ENCODE measurements at regions not wholly inside any gene's neighbourhood (a gene's known extent, or its start where the extent isn't known, plus 50 kb on each side); places are given as distances from the start of the nearest gene placed in this dataset.

DNA sequence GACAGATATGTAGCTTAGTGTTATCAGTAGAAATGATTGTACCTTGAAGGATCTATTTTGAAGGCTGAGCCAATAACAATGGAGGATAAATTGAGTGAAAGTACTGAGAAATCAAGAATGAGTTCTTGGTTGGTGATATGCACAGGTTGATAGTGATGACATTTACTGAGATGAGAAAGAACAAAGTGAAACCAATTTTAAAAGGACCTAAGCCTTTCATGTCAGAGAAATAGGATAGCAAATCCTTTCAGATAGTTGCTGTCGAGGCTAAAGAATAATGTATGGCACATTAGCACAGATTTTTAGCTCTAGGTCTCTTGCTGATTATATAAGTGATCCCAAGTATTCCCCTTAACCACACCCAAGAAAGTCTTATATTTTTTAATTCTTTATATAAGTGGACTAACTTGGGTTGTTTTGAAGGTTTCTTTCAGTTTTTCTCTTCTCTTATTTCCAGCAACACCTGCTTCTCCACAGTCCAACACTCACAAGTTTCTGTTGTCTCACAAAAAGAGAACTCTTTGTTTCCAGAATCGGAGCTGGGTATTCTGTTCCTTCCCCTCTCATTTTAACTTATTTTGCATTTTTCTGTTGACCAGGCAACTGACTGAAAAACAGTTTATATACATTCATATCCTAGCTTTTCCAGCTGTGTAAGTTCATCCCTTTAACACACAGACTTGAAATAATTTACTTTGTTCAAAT lies 286.9 kb upstream of the ATP10B start:
- TF ChIP-seq RCOR1 (conservative IDR thresholded peaks at IDR 0.05; ENCODE audit: low read depth, low read length) (no peak), EZH2 (IDR thresholded peaks at IDR 0.05; ENCODE audit: borderline replicate concordance, control insufficient read depth, low read depth, low read length) (no peak), CHD2 (IDR thresholded peaks at IDR 0.05; ENCODE audit: borderline replicate concordance, low read depth, low read length) (no peak), SMARCA5 (IDR thresholded peaks at IDR 0.05) (no peak), SIN3A (IDR thresholded peaks at IDR 0.05; ENCODE audit: low read depth, low read length) (no peak)

Data from GM12878 (cell line).